Hematopoietic multipotent progenitor cell treated with erythropoietin and hydrocortisone succinate and interleukin-3 and kit ligand, for 6 days (in vitro differentiated cells): ENCODE measurements at regions not wholly inside any gene's neighbourhood (a gene's known extent, or its start where the extent isn't known, plus 50 kb on each side); places are given as distances from the start of the nearest gene placed in this dataset.
"Not testable (repeated sequence)": the region's sequence is repeated elsewhere in the genome, so short reads cannot be mapped to it uniquely, and the experiment has no call there.

Experiments used
- DNase-seq: peaks from one replicate; pipeline ENCODE4 v3.0.0-alpha.2; 2015

- DNase-seq, result no peak
Observed at GRCh38 chr10:21125471-21126228, 228.5 kb upstream of the NEBL start.

DNA sequence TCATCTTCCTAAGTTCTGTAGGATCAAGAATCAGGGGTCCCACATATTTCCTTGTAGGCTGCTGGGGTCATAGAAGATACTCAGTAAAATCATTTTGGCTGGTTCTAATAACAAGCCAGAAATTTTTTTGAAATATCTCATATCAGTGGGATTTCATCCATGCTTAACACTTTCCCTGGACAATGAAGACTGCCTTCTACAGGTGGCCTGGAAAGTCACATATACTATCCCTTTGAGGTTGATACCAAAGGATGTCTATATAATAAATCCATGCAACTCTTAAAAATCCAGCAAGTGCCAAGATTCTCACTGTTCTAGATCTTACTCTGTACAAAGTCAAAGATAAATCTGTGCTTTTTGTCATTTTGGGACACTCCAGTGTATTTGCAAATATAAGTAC, 225.8 kb upstream of the NEBL start:
- DNase-seq, result no peak

- DNase-seq, result not testable (repeated sequence)
Observed at GRCh38 chr10:21121822-21122221, 224.7 kb upstream of the NEBL start.

- no peak for DNase-seq
Observed at GRCh38 chr10:21114683-21115082, 217.6 kb upstream of the NEBL start.

- DNase-seq, result no peak
Observed at GRCh38 chr10:21110358-21110757, 213.2 kb upstream of the NEBL start.

DNA sequence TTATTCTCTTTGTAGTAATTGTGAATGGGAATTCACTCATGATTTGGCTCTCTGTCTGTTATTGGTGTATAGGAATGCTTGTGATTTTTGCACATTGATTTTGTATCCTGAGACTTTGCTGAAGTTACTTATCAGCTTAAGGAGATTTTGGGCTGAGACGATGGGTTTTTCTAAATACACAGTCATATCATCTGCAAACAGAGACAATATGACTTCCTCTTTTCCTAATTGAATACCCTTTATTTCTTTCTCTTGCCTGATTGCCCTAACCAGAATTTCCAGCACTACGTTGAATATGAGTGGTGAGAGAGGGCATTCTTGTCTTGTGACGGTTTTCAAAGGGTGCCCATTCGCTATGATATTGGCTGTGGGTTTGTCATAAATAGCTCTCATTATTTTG, 209.8 kb upstream of the NEBL start:
- DNase-seq, result not testable (repeated sequence)

DNA sequence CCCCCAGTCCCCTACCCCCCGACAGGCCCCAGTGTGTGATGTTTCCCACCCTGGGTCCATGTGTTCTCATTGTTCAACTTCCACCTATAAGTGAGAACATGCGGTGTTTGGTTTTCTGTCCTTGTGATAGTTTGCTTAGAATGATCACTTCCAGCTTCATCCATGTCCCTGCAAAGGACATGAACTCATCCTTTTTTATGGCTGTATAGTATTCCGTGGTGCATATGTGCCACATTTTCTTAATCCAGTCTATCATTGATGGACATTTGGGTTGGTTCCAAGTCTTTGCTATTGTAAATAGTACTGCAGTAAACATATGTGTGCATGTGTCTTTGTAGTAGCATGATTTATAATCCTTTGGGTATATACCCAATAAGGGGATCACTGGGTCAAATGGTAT, 208.2 kb upstream of the NEBL start:
- DNase-seq, result not testable (repeated sequence)

DNA sequence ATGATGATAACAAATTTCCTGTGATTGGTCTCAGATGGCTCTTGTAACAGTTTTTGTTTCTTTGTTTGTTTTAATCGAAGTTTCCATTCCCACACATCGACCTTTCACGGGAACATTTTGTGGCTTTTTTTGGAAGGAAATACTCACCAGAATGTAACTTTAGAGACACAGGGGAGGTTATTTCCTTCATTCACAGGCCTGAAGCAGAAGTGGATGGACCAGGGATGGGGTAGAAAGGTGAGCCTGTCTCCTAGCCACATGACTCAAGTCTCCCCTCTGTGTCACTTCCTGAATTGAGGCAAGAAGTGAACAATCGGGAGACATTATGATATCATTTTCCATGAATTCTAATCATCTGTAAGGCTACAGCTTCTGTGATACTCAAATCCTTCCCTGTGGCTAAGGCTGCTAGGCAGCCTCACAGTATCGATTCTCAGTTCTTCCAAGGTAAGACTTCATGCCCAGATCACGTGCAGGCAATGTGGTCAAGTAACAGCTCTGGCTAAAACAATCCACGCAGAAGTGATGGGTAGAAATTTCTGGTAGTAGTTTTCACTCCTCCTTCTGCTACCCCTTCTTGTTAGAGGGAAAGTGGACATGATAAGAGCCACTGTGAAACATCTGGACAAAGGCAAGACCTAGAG, 203.9 kb upstream of the NEBL start:
- no peak for DNase-seq

- no peak for DNase-seq
Observed at GRCh38 chr10:21100190-21100589, 203.1 kb upstream of the NEBL start.

GRCh38 chr10:21099291-21100062, 202.4 kb upstream of the NEBL start:
- DNase-seq, result no peak

DNA sequence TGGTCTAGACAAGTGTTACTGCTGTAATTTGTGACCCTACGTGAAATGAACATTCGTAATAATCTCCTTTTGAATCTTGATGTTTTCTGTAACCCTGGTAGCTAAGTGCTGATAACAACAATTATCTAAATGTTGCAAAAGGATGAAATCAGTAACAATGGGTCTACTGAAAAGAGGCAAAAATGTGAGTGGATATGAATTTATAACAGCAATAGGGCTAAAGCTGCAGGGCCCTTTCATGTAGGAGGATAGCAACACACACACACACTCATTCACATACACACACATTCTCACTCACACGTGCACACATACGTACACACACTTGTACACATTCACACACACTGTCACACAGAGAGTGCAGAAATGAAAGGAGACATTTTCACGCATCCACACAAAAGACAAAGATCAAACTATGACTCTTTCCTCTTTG, 200.8 kb upstream of the NEBL start:
- no peak for DNase-seq

DNA sequence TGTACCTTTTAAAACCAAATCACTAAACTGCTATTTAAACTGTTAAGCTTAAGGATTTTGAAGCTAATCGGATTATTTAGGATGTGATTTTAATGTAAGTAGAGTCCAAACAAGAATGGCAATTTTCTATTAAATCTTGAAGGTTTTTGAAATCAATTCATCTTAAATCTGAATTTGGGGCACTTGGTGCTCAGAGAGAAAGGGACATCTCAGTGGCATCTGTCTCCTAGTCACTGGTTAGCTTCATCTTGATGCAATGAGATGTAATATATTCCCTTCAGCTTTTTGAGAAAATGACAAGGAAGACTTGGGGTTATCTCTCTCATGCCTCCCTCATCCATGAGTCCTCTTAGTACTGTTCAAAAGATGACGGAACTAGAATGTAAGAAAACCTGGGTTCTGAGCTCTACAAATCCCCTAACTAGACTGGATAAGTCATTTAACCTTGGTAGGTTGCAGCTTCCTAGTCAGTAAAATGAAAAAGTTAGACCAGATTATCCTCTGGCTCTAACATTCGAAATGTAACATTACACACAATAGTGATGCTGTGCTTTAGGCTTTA, 198.5 kb upstream of the NEBL start:
- DNase-seq, result no peak

DNA sequence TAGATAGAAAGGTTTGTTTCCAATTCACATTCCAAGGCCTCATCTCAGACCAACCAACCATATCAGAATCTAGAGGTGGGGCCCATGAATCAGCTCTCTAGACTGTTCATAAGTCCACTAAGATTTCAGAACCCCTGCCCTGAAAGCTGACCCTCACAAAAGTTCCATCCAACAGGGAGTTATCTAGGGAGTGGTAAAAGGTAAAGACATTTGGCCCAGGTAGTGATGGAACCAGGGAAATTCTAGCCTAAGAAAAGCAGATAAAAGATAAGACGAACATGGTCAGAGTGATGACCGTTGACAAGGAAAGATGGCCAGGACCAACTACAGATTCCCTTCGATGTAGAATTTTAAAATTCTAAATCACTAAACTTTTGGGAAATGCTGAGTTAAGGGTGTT, 198.0 kb upstream of the NEBL start:
- no peak for DNase-seq

GRCh38 chr10:21092683-21093524, 195.8 kb upstream of the NEBL start:
- no peak for DNase-seq

GRCh38 chr10:21090609-21091082, 193.5 kb upstream of the NEBL start:
- no peak for DNase-seq

GRCh38 chr10:21087476-21087875, 190.4 kb upstream of the NEBL start:
- no peak for DNase-seq

DNA sequence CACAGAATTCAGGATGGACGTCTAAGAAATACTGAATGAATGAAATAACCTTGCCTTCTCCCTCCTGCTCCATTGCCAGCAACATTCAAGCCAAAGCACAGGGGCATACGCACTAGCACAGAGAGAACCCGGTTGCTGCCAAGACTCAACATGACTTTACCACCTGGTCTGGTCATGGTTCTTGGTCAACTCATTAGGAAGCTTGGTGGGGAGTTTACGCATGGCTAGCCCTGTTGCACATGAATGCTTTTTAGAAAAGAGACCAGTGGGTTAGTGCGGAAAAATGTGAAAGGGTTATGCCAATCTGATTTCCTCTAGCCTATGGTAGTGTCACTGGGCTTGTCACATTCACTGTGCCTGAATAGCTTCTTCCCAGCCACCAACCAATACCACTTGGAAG, 187.6 kb upstream of the NEBL start:
- DNase-seq, result no peak

DNA sequence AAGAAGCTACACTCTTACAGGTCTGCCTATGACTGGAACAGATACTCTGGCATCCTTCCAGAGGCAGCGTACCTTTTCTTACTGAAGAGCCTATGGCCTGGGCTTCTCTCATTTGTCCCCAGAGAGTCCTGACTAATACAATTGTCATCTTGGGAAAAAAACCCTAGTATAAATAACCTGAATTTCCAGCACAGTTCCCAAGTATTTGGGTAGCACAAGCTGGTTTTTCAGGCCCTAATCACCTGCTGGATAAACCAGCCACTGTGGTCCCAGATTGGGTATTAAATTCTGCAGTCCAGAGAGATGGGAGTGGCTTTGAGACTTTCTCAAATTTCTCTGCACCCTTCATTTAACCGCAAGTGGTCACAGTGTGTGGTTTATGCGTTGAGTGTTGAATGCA, 186.8 kb upstream of the NEBL start:
- no peak for DNase-seq

DNA sequence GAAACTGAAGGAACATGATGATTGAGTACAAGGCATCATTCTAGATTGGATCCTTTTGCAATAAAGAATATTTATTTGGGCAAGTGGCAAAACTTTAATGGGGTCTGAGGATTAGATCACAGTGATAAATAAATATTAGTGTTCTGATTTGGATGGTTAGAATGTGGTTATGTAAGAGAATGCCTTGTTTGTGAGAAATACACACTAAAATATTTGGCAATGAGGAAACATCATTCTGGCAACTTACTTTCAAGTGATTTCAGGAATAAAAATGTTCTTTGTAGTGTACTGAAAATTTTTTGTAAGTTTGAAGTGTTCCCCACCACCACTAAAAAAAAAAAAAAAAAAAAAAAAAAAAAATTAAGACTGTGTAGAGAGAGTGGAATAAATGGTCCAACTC, 185.1 kb upstream of the NEBL start:
- no peak for DNase-seq

GRCh38 chr10:21080261-21080660, 183.2 kb upstream of the NEBL start:
- DNase-seq, result no peak

DNA sequence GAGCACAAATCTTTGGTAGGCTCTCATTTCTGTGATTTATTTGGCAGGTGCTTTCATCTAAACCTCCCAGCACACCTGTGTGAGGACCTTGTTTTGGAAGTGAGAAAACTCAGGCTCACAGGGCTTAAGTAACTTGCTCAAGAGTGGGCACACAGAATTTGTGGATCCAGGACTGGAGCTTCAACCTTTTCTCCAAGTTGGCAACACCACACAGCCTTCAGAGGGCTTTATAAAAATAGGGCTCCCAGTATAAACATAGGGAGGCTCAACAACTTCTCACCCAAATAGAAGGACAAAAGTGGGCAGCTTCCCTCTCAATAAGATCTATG, 182.2 kb upstream of the NEBL start:
- DNase-seq, result no peak
